Activated B cell treated with CpG ODN at 0.5 μM for 24 hours (primary cell): ENCODE measurements at regions not wholly inside any gene's neighbourhood (a gene's known extent, or its start where the extent isn't known, plus 50 kb on each side); places are given as distances from the start of the nearest gene placed in this dataset.

ENCODE experiments used
- ATAC-seq: fragments of 200-7000 bp; cut with Tn5 transposase; one replicate; pipeline ENCODE4 v1.10.0; 2021; ENCODE audit warnings: low read depth, mild to moderate bottlenecking, moderate library complexity
- CTCF ChIA-PET: fragments of 350-600 bp; sonication (Branson Sonifier 250); formaldehyde crosslinking; loops from one replicate; lab custom pipeline; 2021; ENCODE audit warnings: antibody characterized with exemption; lab: Charles Lee
- POLR2A ChIA-PET: fragments of 350-600 bp; sonication (Branson Sonifier 250); formaldehyde crosslinking; loops from one replicate; lab custom pipeline; 2021; ENCODE audit warnings: antibody characterized with exemption; lab: Charles Lee
- DNase-seq: peaks from one replicate; pipeline ENCODE4 v3.0.0; 2022
- H3K27ac Mint-ChIP-seq: one replicate; pipeline ENCODE4 v1.8.0; 2020; ENCODE audit warnings: mixed read lengths
- H3K27me3 Mint-ChIP-seq: one replicate; pipeline ENCODE4 v1.8.0; 2021; ENCODE audit warnings: mixed read lengths
- H3K36me3 Mint-ChIP-seq: one replicate; pipeline ENCODE4 v1.8.0; 2021; ENCODE audit warnings: low read depth, mixed read lengths
- H3K4me1 Mint-ChIP-seq: one replicate; pipeline ENCODE4 v1.8.0; 2021; ENCODE audit warnings: mixed read lengths
- H3K4me3 Mint-ChIP-seq: one replicate; pipeline ENCODE4 v1.8.0; 2020; ENCODE audit warnings: mild to moderate bottlenecking, mixed read lengths
- H3K9me3 Mint-ChIP-seq: one replicate; pipeline ENCODE4 v1.8.0; 2020; ENCODE audit warnings: mixed read lengths
- CTCF ChIP-seq: fragments of 200-600 bp; IDR thresholded peaks from one replicate; pipeline ENCODE4 v1.8.0; 2022; ENCODE audit warnings: antibody characterized with exemption, mild to moderate bottlenecking
- intact Hi-C: fragments of 100-400 bp; cut with micrococcal nuclease; formaldehyde crosslinking; loops from one replicate; pipeline ENCODE4 v1.15.1; 2024

- Mint-ChIP-seq H3K27me3 (no peaks in the 10 kb centered on the region), H3K9me3 (no peaks in the 10 kb centered on the region), H3K36me3 (no peaks in the 10 kb centered on the region), H3K4me1 (no peaks in the 10 kb centered on the region), H3K27ac (no peak overlapping the region), H3K4me3 (no peak overlapping the region)
- CTCF ChIA-PET: no interaction called here
- ATAC-seq: no peak
- intact Hi-C loops: no loop called here
- TF ChIP-seq CTCF: no peak
- POLR2A ChIA-PET: no interaction called here
- DNase-seq: no peak
These were observed 251.6 kb downstream of the KCNJ2 start for GRCh38 chr17:70420861-70421445.

- no peak for DNase-seq
- no peaks in the 10 kb centered on the region for H3K4me1 Mint-ChIP-seq
- intact Hi-C loops: no loop called here
- no peak for TF ChIP-seq CTCF
- no peaks in the 10 kb centered on the region for H3K27me3 Mint-ChIP-seq
- no peak for ATAC-seq
- H3K36me3 Mint-ChIP-seq: no peaks in the 10 kb centered on the region
- no peak overlapping the region for H3K27ac Mint-ChIP-seq
- POLR2A ChIA-PET: no interaction called here
- CTCF ChIA-PET: no interaction called here
- H3K9me3 Mint-ChIP-seq: no peaks in the 10 kb centered on the region
- H3K4me3 Mint-ChIP-seq: no peak overlapping the region
These were observed 253.5 kb downstream of the KCNJ2 start for GRCh38 chr17:70422862-70423261.

GRCh38 chr17:70423562-70423961, 254.2 kb downstream of the KCNJ2 start:
- no peak for TF ChIP-seq CTCF
- Mint-ChIP-seq H3K4me3 (no peak overlapping the region), H3K27me3 (no peaks in the 10 kb centered on the region), H3K9me3 (no peaks in the 10 kb centered on the region), H3K27ac (no peak overlapping the region), H3K36me3 (no peaks in the 10 kb centered on the region), H3K4me1 (no peaks in the 10 kb centered on the region)
- intact Hi-C loops: no loop called here
- ChIA-PET POLR2A (no interaction called here), CTCF (no interaction called here)
- ATAC-seq (no peak), DNase-seq (no peak)

- POLR2A ChIA-PET: no interaction called here
- CTCF ChIA-PET: no interaction called here
- H3K27ac Mint-ChIP-seq: no peak overlapping the region
- H3K4me3 Mint-ChIP-seq: no peak overlapping the region
- no peaks in the 10 kb centered on the region for H3K27me3 Mint-ChIP-seq
- no peaks in the 10 kb centered on the region for H3K9me3 Mint-ChIP-seq
- no peak for DNase-seq
- ATAC-seq: no peak
- H3K36me3 Mint-ChIP-seq: no peaks in the 10 kb centered on the region
- intact Hi-C loops: no loop called here
- TF ChIP-seq CTCF: no peak
- H3K4me1 Mint-ChIP-seq: no peaks in the 10 kb centered on the region
These were observed 257.4 kb downstream of the KCNJ2 start for GRCh38 chr17:70426752-70427151.

- intact Hi-C loops: no loop called here
- no peaks in the 10 kb centered on the region for H3K4me1 Mint-ChIP-seq
- peaks cover 2% of the 10 kb centered on the region for H3K9me3 Mint-ChIP-seq
- no peak for TF ChIP-seq CTCF
- H3K36me3 Mint-ChIP-seq: no peaks in the 10 kb centered on the region
- ChIA-PET POLR2A (no interaction called here), CTCF (no interaction called here)
- ATAC-seq (no peak), DNase-seq (no peak)
- H3K27me3 Mint-ChIP-seq: no peaks in the 10 kb centered on the region
- H3K27ac Mint-ChIP-seq: no peak overlapping the region
- no peak overlapping the region for H3K4me3 Mint-ChIP-seq
These were observed 265.5 kb downstream of the KCNJ2 start for GRCh38 chr17:70434536-70435490.
